SK-N-SH treated with all-trans-retinoic acid at 6 μM for 48 hours (cell line): ENCODE measurements at regions not wholly inside any gene's neighbourhood (a gene's known extent, or its start where the extent isn't known, plus 50 kb on each side); places are given as distances from the start of the nearest gene placed in this dataset.
A peak's percentile ranks its signal among the peaks of the same experiment; 100 is the strongest.

Experiments used
- ATAC-seq: fragments of 200-7000 bp; cut with Tn5 transposase; 3 replicates; pipeline ENCODE4 v1.9.1; 2020; ENCODE audit warnings: mild to moderate bottlenecking, moderate library complexity
- ARNTL ChIP-seq: fragments of 450-650 bp; formaldehyde crosslinking; IDR thresholded peaks from 2 replicates; pipeline ENCODE4 v1.5.0; 2020; ENCODE audit warnings: low read depth, mild to moderate bottlenecking, moderate library complexity, borderline replicate concordance
- BACH2 ChIP-seq: fragments of 250-450 bp; sonication (Bioruptor Pico); IDR thresholded peaks from 2 replicates; pipeline ENCODE4 v1.9.0; 2021; ENCODE audit warnings: mild to moderate bottlenecking, borderline replicate concordance
- CREB5 ChIP-seq: fragments of 250-450 bp; sonication (Bioruptor Pico); IDR thresholded peaks from 2 replicates; pipeline ENCODE4 v1.5.1; 2020; ENCODE audit warnings: low read depth, mild to moderate bottlenecking, moderate library complexity
- CSDC2 ChIP-seq: fragments of 250-450 bp; sonication (Bioruptor Pico); IDR thresholded peaks from 2 replicates; pipeline ENCODE4 v1.5.0; 2020; ENCODE audit warnings: mild to moderate bottlenecking, moderate library complexity
- CSRNP3 ChIP-seq: fragments of 250-450 bp; sonication (Bioruptor Pico); IDR thresholded peaks from 2 replicates; pipeline ENCODE4 v1.5.1; 2021; ENCODE audit warnings: mild to moderate bottlenecking, moderate library complexity
- GLIS3 ChIP-seq: fragments of 250-450 bp; sonication (Bioruptor Pico); IDR thresholded peaks from 2 replicates; pipeline ENCODE4 v1.5.0; 2020; ENCODE audit warnings: mild to moderate bottlenecking, moderate library complexity
- ISL1 ChIP-seq: fragments of 250-450 bp; sonication (Bioruptor Pico); IDR thresholded peaks from 2 replicates; pipeline ENCODE4 v2.1.2; 2022; ENCODE audit warnings: mild to moderate bottlenecking, moderate library complexity
- PATZ1 ChIP-seq: fragments of 250-450 bp; sonication (Bioruptor Pico); IDR thresholded peaks from 2 replicates; pipeline ENCODE4 v1.8.0; 2020; ENCODE audit warnings: mild to moderate bottlenecking, moderate library complexity, borderline replicate concordance
- PPARA ChIP-seq: fragments of 250-450 bp; sonication (Bioruptor Pico); IDR thresholded peaks from 2 replicates; pipeline ENCODE4 v1.5.0; 2020; ENCODE audit warnings: mild to moderate bottlenecking, borderline replicate concordance
- RARB ChIP-seq: fragments of 250-450 bp; sonication (Bioruptor Pico); IDR thresholded peaks from 2 replicates; pipeline ENCODE4 v1.8.0; 2021; ENCODE audit warnings: mild to moderate bottlenecking, moderate library complexity
- TCF4 ChIP-seq: fragments of 250-450 bp; sonication (Bioruptor Pico); IDR thresholded peaks from 2 replicates; pipeline ENCODE4 v1.8.0; 2021; ENCODE audit warnings: mild to moderate bottlenecking, moderate library complexity, borderline replicate concordance
- TOX ChIP-seq: fragments of 250-450 bp; sonication (Bioruptor Pico); IDR thresholded peaks from 2 replicates; pipeline ENCODE4 v1.8.0; 2021; ENCODE audit warnings: mild to moderate bottlenecking, moderate library complexity, borderline replicate concordance
- TSHZ2 ChIP-seq: fragments of 250-450 bp; sonication (Bioruptor Pico); IDR thresholded peaks from 2 replicates; pipeline ENCODE4 v1.5.0; 2020; ENCODE audit warnings: mild to moderate bottlenecking, moderate library complexity
- ZC3H10 ChIP-seq: fragments of 250-450 bp; sonication (Bioruptor Pico); IDR thresholded peaks from 2 replicates; pipeline ENCODE4 v1.5.1; 2021; ENCODE audit warnings: mild to moderate bottlenecking, moderate library complexity
- ZFP3 ChIP-seq: fragments of 250-450 bp; sonication (Bioruptor Pico); IDR thresholded peaks from 2 replicates; pipeline ENCODE4 v1.5.0; 2020; ENCODE audit warnings: mild to moderate bottlenecking, moderate library complexity
- ZFP30 ChIP-seq: fragments of 450-650 bp; formaldehyde crosslinking; IDR thresholded peaks from 2 replicates; pipeline ENCODE4 v1.5.0; 2022; ENCODE audit warnings: mild to moderate bottlenecking, moderate library complexity
- ZNF565 ChIP-seq: fragments of 450-650 bp; formaldehyde crosslinking; conservative IDR thresholded peaks from 2 replicates; pipeline ENCODE4 v1.5.0; 2020; ENCODE audit warnings: low read depth, mild to moderate bottlenecking, moderate library complexity
- ZNF70 ChIP-seq: fragments of 450-650 bp; formaldehyde crosslinking; IDR thresholded peaks from 2 replicates; pipeline ENCODE4 v1.5.0; 2020; ENCODE audit warnings: mild to moderate bottlenecking, moderate library complexity
- ZNF8 ChIP-seq: fragments of 450-650 bp; formaldehyde crosslinking; IDR thresholded peaks from 2 replicates; pipeline ENCODE4 v1.5.0; 2020; ENCODE audit warnings: mild to moderate bottlenecking, moderate library complexity

- TF ChIP-seq PATZ1 (CRISPR knock-in tag) (no peak), TOX (CRISPR knock-in tag) (no peak), ZFP30 (CRISPR knock-in tag) (no peak), CSRNP3 (CRISPR knock-in tag) (no peak), CSDC2 (CRISPR knock-in tag) (no peak), GLIS3 (CRISPR knock-in tag) (no peak), CREB5 (CRISPR knock-in tag) (no peak)
- no peak for ATAC-seq
Measured at GRCh38 chr12:77435446-77436091, 370.2 kb upstream of the E2F7 start.

GRCh38 chr12:77433799-77434198 lies 368.4 kb upstream of the E2F7 start:
- peak; percentile 85 for ATAC-seq
- TF ChIP-seq TCF4 (CRISPR knock-in tag) (no peak), BACH2 (no peak), ZNF565 (CRISPR knock-in tag) (no peak), ZNF8 (no peak), ISL1 (CRISPR knock-in tag) (no peak), RARB (CRISPR knock-in tag) (no peak), ZC3H10 (no peak), TSHZ2 (CRISPR knock-in tag) (no peak), PPARA (no peak), ARNTL (CRISPR knock-in tag) (no peak), PATZ1 (CRISPR knock-in tag) (no peak)

GRCh38 chr12:77429426-77429825 lies 364.1 kb upstream of the E2F7 start:
- TF ChIP-seq ZNF8, result no peak
- TF ChIP-seq GLIS3 (CRISPR knock-in tag), result no peak
- TF ChIP-seq, all 23 proteins: peak for 0

GRCh38 chr12:77421152-77421551 lies 355.8 kb upstream of the E2F7 start:
- ATAC-seq, result no peak
- TF ChIP-seq ZC3H10, result no peak
- no peak for TF ChIP-seq ZNF70 (CRISPR knock-in tag)
- no peak for TF ChIP-seq CSRNP3 (CRISPR knock-in tag)
- TF ChIP-seq TSHZ2 (CRISPR knock-in tag), result no peak
- TF ChIP-seq CREB5 (CRISPR knock-in tag), result no peak
- TF ChIP-seq TOX (CRISPR knock-in tag), result no peak
- no peak for TF ChIP-seq TCF4 (CRISPR knock-in tag)
- TF ChIP-seq ZFP30 (CRISPR knock-in tag), result no peak
- TF ChIP-seq ZFP3 (CRISPR knock-in tag), result no peak
- no peak for TF ChIP-seq RARB (CRISPR knock-in tag)
- no peak for TF ChIP-seq ZNF8

More at GRCh38 chr12:77429426-77429825, 364.1 kb upstream of the E2F7 start:
- no peak for ATAC-seq
